Neural cell (in vitro differentiated cells): ENCODE measurements at regions not wholly inside any gene's neighbourhood (a gene's known extent, or its start where the extent isn't known, plus 50 kb on each side); places are given as distances from the start of the nearest gene placed in this dataset.

Experiments
- H2AFZ ChIP-seq: fragments of 200-600, 300-800 bp; sonication (generic), shearing (Covaris generic); 2 replicates; pipeline ENCODE4 v1.6.0; 2014; ENCODE audit warnings: low read depth, mild to moderate bottlenecking, antibody characterized with exemption, low read length, moderate library complexity
- H3F3A ChIP-seq: fragments of 200-600 bp; shearing (Covaris generic); 2 replicates; pipeline ENCODE4 v1.6.1; 2016; ENCODE audit warnings: mild to moderate bottlenecking, moderate library complexity, mixed read lengths, antibody characterized with exemption, low read length; ENCODE audit not compliant: insufficient read depth, poor library complexity, severe bottlenecking
- H3K27ac ChIP-seq: fragments of 200-600, 300-800 bp; sonication (generic), shearing (Covaris generic); 2 replicates; pipeline ENCODE4 v1.5.1; 2014; ENCODE audit warnings: mild to moderate bottlenecking, low read length, moderate library complexity
- H3K27me3 ChIP-seq: fragments of 300-800, 200-600 bp; sonication (generic), shearing (Covaris generic); 2 replicates; pipeline ENCODE4 v1.6.0; 2014; ENCODE audit warnings: mild to moderate bottlenecking, low read depth, low read length, moderate library complexity; ENCODE audit not compliant: insufficient read depth
- H3K36me3 ChIP-seq: fragments of 300-800, 200-600 bp; sonication (generic), shearing (Covaris generic); 2 replicates; pipeline ENCODE4 v1.5.1; 2014; ENCODE audit warnings: mild to moderate bottlenecking, antibody characterized with exemption, low read length, moderate library complexity; ENCODE audit not compliant: insufficient read depth
- H3K4me2 ChIP-seq: fragments of 300-800, 200-600 bp; sonication (generic), shearing (Covaris generic); 2 replicates; pipeline ENCODE4 v1.6.0; 2014; ENCODE audit warnings: mild to moderate bottlenecking, low read length
- H3K4me3 ChIP-seq: fragments of 300-800, 200-600 bp; sonication (generic), shearing (Covaris generic); 2 replicates; pipeline ENCODE4 v1.5.1; 2014; ENCODE audit warnings: mild to moderate bottlenecking, low read length, moderate library complexity
- H3K79me2 ChIP-seq: fragments of 200-600 bp; shearing (Covaris generic); replicated peaks from 2 replicates; pipeline ENCODE4 v1.6.0; 2014; ENCODE audit warnings: mild to moderate bottlenecking, low read length, moderate library complexity; ENCODE audit not compliant: insufficient read depth
- H3K9ac ChIP-seq: fragments of 300-800, 200-600 bp; sonication (generic), shearing (Covaris generic); 2 replicates; pipeline ENCODE4 v1.6.1; 2016; ENCODE audit warnings: mild to moderate bottlenecking, low read length, mixed read lengths
- H3K9me2 ChIP-seq: fragments of 200-600 bp; shearing (Covaris generic); 2 replicates; pipeline ENCODE4 v1.6.1; 2016; ENCODE audit warnings: mild to moderate bottlenecking, low read length, mixed read lengths; ENCODE audit not compliant: insufficient read depth
- H3K9me3 ChIP-seq: fragments of 200-600, 300-800 bp; sonication (generic), shearing (Covaris generic); 2 replicates; pipeline ENCODE4 v1.6.1; 2016; ENCODE audit warnings: mild to moderate bottlenecking, mixed run types, low read length, moderate library complexity, mixed read lengths
- H4K20me1 ChIP-seq: fragments of 200-600 bp; shearing (Covaris generic); 2 replicates; pipeline ENCODE4 v1.6.1; 2016; ENCODE audit warnings: mild to moderate bottlenecking, mixed run types; ENCODE audit not compliant: insufficient read depth
- CTCF ChIP-seq: fragments of 450-650 bp; IDR thresholded peaks from 2 replicates; pipeline ENCODE4 v1.5.1; 2014; ENCODE audit warnings: antibody characterized with exemption, mild to moderate bottlenecking, moderate library complexity; ENCODE audit not compliant: poor library complexity, severe bottlenecking
- EP300 ChIP-seq: fragments of 450-650 bp; conservative IDR thresholded peaks from 2 replicates; pipeline ENCODE4 v1.6.1; 2014; ENCODE audit warnings: antibody characterized with exemption, mild to moderate bottlenecking, moderate library complexity; ENCODE audit not compliant: poor library complexity, severe bottlenecking
- EZH2 ChIP-seq: fragments of 200-600, 300-800 bp; shearing (Covaris generic), sonication (generic); IDR thresholded peaks from 2 replicates; pipeline ENCODE4 v1.6.1; 2014; ENCODE audit warnings: antibody characterized with exemption, low read length, borderline replicate concordance, mild to moderate bottlenecking; ENCODE audit not compliant: insufficient read depth, poor library complexity, severe bottlenecking
- MXI1 ChIP-seq: fragments of 450-650 bp; conservative IDR thresholded peaks from 2 replicates; pipeline ENCODE4 v1.6.1; 2014; ENCODE audit warnings: antibody characterized with exemption, mild to moderate bottlenecking; ENCODE audit not compliant: poor library complexity, severe bottlenecking
- POLR2AphosphoS5 ChIP-seq: IDR thresholded peaks from 2 replicates; pipeline ENCODE4 v1.6.1; 2012
- RAD21 ChIP-seq: fragments of 450-650 bp; conservative IDR thresholded peaks from 2 replicates; pipeline ENCODE4 v1.6.1; 2014; ENCODE audit warnings: antibody characterized with exemption, mild to moderate bottlenecking, moderate library complexity
- REST ChIP-seq: IDR thresholded peaks from 2 replicates; pipeline ENCODE4 v1.6.1; 2012; ENCODE audit warnings: borderline replicate concordance
- SMC3 ChIP-seq: fragments of 450-650 bp; conservative IDR thresholded peaks from 2 replicates; pipeline ENCODE4 v1.6.1; 2014; ENCODE audit warnings: antibody characterized with exemption, mild to moderate bottlenecking, moderate library complexity; ENCODE audit not compliant: poor library complexity
- TAF1 ChIP-seq: IDR thresholded peaks from 2 replicates; pipeline ENCODE4 v1.6.1; 2012; ENCODE audit warnings: low read depth

- no peak overlapping the region for H3K27ac ChIP-seq
- H3F3A ChIP-seq: no peaks in the 10 kb centered on the region
- H2AFZ ChIP-seq: no peak overlapping the region
- no peak for TF ChIP-seq MXI1
- H3K9ac ChIP-seq: no peak overlapping the region
- no peaks in the 10 kb centered on the region for H4K20me1 ChIP-seq
- no peaks in the 10 kb centered on the region for H3K79me2 ChIP-seq
- H3K36me3 ChIP-seq: no peaks in the 10 kb centered on the region
- no peak overlapping the region for H3K4me2 ChIP-seq
- no peaks in the 10 kb centered on the region for H3K27me3 ChIP-seq
- H3K9me3 ChIP-seq: no peaks in the 10 kb centered on the region
- no peak overlapping the region for H3K4me3 ChIP-seq
- H3K9me2 ChIP-seq: no peaks in the 10 kb centered on the region
These were observed 675.6 kb downstream of the TBL1XR1 start for GRCh38 chr3:176521531-176522175.

GRCh38 chr3:176514297-176514696 lies 683.0 kb downstream of the TBL1XR1 start:
- no peaks in the 10 kb centered on the region for H3F3A ChIP-seq
- no peaks in the 10 kb centered on the region for H3K27me3 ChIP-seq
- H3K9ac ChIP-seq: no peak overlapping the region
- H3K36me3 ChIP-seq: no peaks in the 10 kb centered on the region
- no peak overlapping the region for H3K4me2 ChIP-seq
- H3K9me2 ChIP-seq: no peaks in the 10 kb centered on the region
- H3K27ac ChIP-seq: no peak overlapping the region
- H3K4me3 ChIP-seq: no peak overlapping the region
- H3K79me2 ChIP-seq: no peaks in the 10 kb centered on the region
- no peak overlapping the region for H2AFZ ChIP-seq
- no peaks in the 10 kb centered on the region for H4K20me1 ChIP-seq
- TF ChIP-seq SMC3 (no peak), REST (no peak), EP300 (no peak), TAF1 (no peak), POLR2AphosphoS5 (no peak), MXI1 (no peak), CTCF (no peak), RAD21 (no peak), EZH2 (no peak)
- peaks cover 5% of the 10 kb centered on the region for H3K9me3 ChIP-seq
